ENCODE measurements at regions not wholly inside any gene's neighbourhood (a gene's known extent, or its start where the extent isn't known, plus 50 kb on each side); places are given as distances from the start of the nearest gene placed in this dataset.

- 94% methylated on average over 1 of the region's 1 CpG for WGBS
- no peak overlapping the region for H3K27ac ChIP-seq
- H3K9me3 ChIP-seq, result no peaks in the 10 kb centered on the region
- H3K4me1 ChIP-seq (replicated peaks), result no peaks in the 10 kb centered on the region
- intact Hi-C loops (cut with DNase I), result no loop called here
- H3K27me3 ChIP-seq (replicated peaks; ENCODE audit: insufficient read depth), result no peaks in the 10 kb centered on the region
- no peak overlapping the region for H3K4me3 ChIP-seq
- no peaks in the 10 kb centered on the region for H3K36me3 ChIP-seq
- no peak for DNase-seq (ENCODE audit: low spot score)
- TF ChIP-seq CTCF (IDR thresholded peaks at IDR 0.05) (no peak), POLR2AphosphoS5 (IDR thresholded peaks at IDR 0.05) (no peak), POLR2A (IDR thresholded peaks at IDR 0.05) (no peak)
These were observed 456.0 kb downstream of the GATA3 start for GRCh38 chr10:8510471-8510870.

GRCh38 chr10:8511026-8511425, 456.5 kb downstream of the GATA3 start:
- Histone ChIP-seq H3K4me3 (no peak overlapping the region), H3K27me3 (replicated peaks; ENCODE audit: insufficient read depth) (no peaks in the 10 kb centered on the region), H3K36me3 (no peaks in the 10 kb centered on the region), H3K9me3 (no peaks in the 10 kb centered on the region), H3K4me1 (replicated peaks) (no peaks in the 10 kb centered on the region), H3K27ac (no peak overlapping the region)
- DNase-seq (ENCODE audit: low spot score), result no peak
- no peak for TF ChIP-seq CTCF (IDR thresholded peaks at IDR 0.05)
- no peak for TF ChIP-seq POLR2A (IDR thresholded peaks at IDR 0.05)
- TF ChIP-seq POLR2AphosphoS5 (IDR thresholded peaks at IDR 0.05), result no peak
- intact Hi-C loops (cut with DNase I), result no loop called here
- WGBS, result 90% methylated on average over 4 of the region's 4 CpGs

- intact Hi-C loops (cut with DNase I), result no loop called here
- no peak for DNase-seq (ENCODE audit: low spot score)
- WGBS, result 94% methylated on average over 30 of the region's 41 CpGs
- H3K27me3 ChIP-seq (replicated peaks; ENCODE audit: insufficient read depth), result no peaks in the 10 kb centered on the region
- no peak overlapping the region for H3K27ac ChIP-seq
- no peaks in the 10 kb centered on the region for H3K9me3 ChIP-seq
- no peaks in the 10 kb centered on the region for H3K4me1 ChIP-seq (replicated peaks)
- TF ChIP-seq POLR2AphosphoS5 (IDR thresholded peaks at IDR 0.05), result no peak
- no peak for TF ChIP-seq CTCF (IDR thresholded peaks at IDR 0.05)
- TF ChIP-seq POLR2A (IDR thresholded peaks at IDR 0.05), result no peak
- H3K4me3 ChIP-seq, result no peak overlapping the region
- no peaks in the 10 kb centered on the region for H3K36me3 ChIP-seq
These were observed 459.0 kb downstream of the GATA3 start for GRCh38 chr10:8513155-8514147.

- Histone ChIP-seq H3K4me1 (replicated peaks) (no peaks in the 10 kb centered on the region), H3K4me3 (no peak overlapping the region), H3K27ac (no peak overlapping the region), H3K36me3 (no peaks in the 10 kb centered on the region), H3K27me3 (replicated peaks; ENCODE audit: insufficient read depth) (no peaks in the 10 kb centered on the region), H3K9me3 (no peaks in the 10 kb centered on the region)
- intact Hi-C loops (cut with DNase I), result no loop called here
- 65% methylated on average over 2 of the region's 2 CpGs for WGBS
- no peak for DNase-seq (ENCODE audit: low spot score)
- no peak for TF ChIP-seq POLR2A (IDR thresholded peaks at IDR 0.05)
- TF ChIP-seq CTCF (IDR thresholded peaks at IDR 0.05), result no peak
- TF ChIP-seq POLR2AphosphoS5 (IDR thresholded peaks at IDR 0.05), result no peak
These were observed 465.9 kb downstream of the GATA3 start for GRCh38 chr10:8520382-8520781.

GRCh38 chr10:8527773-8528172, 473.3 kb downstream of the GATA3 start:
- Histone ChIP-seq H3K36me3 (no peaks in the 10 kb centered on the region), H3K4me3 (no peak overlapping the region), H3K27ac (no peak overlapping the region), H3K27me3 (replicated peaks; ENCODE audit: insufficient read depth) (no peaks in the 10 kb centered on the region), H3K9me3 (no peaks in the 10 kb centered on the region), H3K4me1 (replicated peaks) (no peaks in the 10 kb centered on the region)
- WGBS, result 98% methylated on average over 3 of the region's 3 CpGs
- no peak for DNase-seq (ENCODE audit: low spot score)
- intact Hi-C loops (cut with DNase I), result no loop called here
- no peak for TF ChIP-seq CTCF (IDR thresholded peaks at IDR 0.05)
- no peak for TF ChIP-seq POLR2AphosphoS5 (IDR thresholded peaks at IDR 0.05)
- TF ChIP-seq POLR2A (IDR thresholded peaks at IDR 0.05), result no peak
